GM19397 (cell line): ENCODE measurements at regions not wholly inside any gene's neighbourhood (a gene's known extent, or its start where the extent isn't known, plus 50 kb on each side); places are given as distances from the start of the nearest gene placed in this dataset.
"Not testable (repeated sequence)": the region's sequence is repeated elsewhere in the genome, so short reads cannot be mapped to it uniquely, and the experiment has no call there.

Experiments used
- ATAC-seq: cut with Tn5 transposase; IDR thresholded peaks from one replicate; pipeline ENCODE4 v1.9.1; 2021; ENCODE audit warnings: mild to moderate bottlenecking, moderate library complexity; ENCODE audit not compliant: unreplicated experiment

- ATAC-seq, result no peak
Measured at GRCh38 chr6:112457886-112458285, 110.8 kb downstream of the RFPL4B start.

GRCh38 chr6:112459758-112460304 lies 112.7 kb downstream of the RFPL4B start:
- no peak for ATAC-seq

- ATAC-seq, result no peak
Measured at GRCh38 chr6:112464901-112465665, 118.0 kb downstream of the RFPL4B start.

- no peak for ATAC-seq
Measured at GRCh38 chr6:112466373-112467151, 119.4 kb downstream of the RFPL4B start.

GRCh38 chr6:112468359-112468758 lies 121.2 kb downstream of the RFPL4B start:
- ATAC-seq, result no peak

GRCh38 chr6:112469306-112469705 lies 122.2 kb downstream of the RFPL4B start:
- no peak for ATAC-seq

GRCh38 chr6:112470376-112470775 lies 123.2 kb downstream of the RFPL4B start:
- ATAC-seq, result no peak

GRCh38 chr6:112470950-112471349 lies 123.8 kb downstream of the RFPL4B start:
- no peak for ATAC-seq

GRCh38 chr6:112475083-112475482 lies 128.0 kb downstream of the RFPL4B start:
- ATAC-seq, result no peak

GRCh38 chr6:112477125-112477524 lies 130.0 kb downstream of the RFPL4B start:
- no peak for ATAC-seq

- no peak for ATAC-seq
Measured at GRCh38 chr6:112478036-112478435, 130.9 kb downstream of the RFPL4B start.

GRCh38 chr6:112479975-112480374 lies 132.8 kb downstream of the RFPL4B start:
- not testable (repeated sequence) for ATAC-seq

GRCh38 chr6:112480553-112480952 lies 133.4 kb downstream of the RFPL4B start:
- ATAC-seq, result no peak

- no peak for ATAC-seq
Measured at GRCh38 chr6:112481211-112481610, 134.1 kb downstream of the RFPL4B start.

- no peak for ATAC-seq
Measured at GRCh38 chr6:112482373-112482772, 135.2 kb downstream of the RFPL4B start.

- ATAC-seq, result no peak
Measured at GRCh38 chr6:112485120-112485826, 138.1 kb downstream of the RFPL4B start.

GRCh38 chr6:112485827-112486212 lies 138.7 kb downstream of the RFPL4B start:
- ATAC-seq, result no peak

- no peak for ATAC-seq
Measured at GRCh38 chr6:112486454-112486853, 139.3 kb downstream of the RFPL4B start.

- ATAC-seq, result no peak
Measured at GRCh38 chr6:112488238-112488637, 141.1 kb downstream of the RFPL4B start.

GRCh38 chr6:112501705-112502104 lies 154.6 kb downstream of the RFPL4B start:
- no peak for ATAC-seq

GRCh38 chr6:112502351-112503090 lies 155.4 kb downstream of the RFPL4B start:
- ATAC-seq, result no peak
